Smooth muscle cell (in vitro differentiated cells): ENCODE measurements at regions not wholly inside any gene's neighbourhood (a gene's known extent, or its start where the extent isn't known, plus 50 kb on each side); places are given as distances from the start of the nearest gene placed in this dataset. TPM values are rescaled to one million over a fixed set of nuclear protein-coding genes. Genes with fewer than 3 reads are reported as not detected.

Experiments
- DNase-seq: peaks from one replicate; lab custom pipeline; 2025; ENCODE audit not compliant: unreplicated experiment; lab: John Stamatoyannopoulos, UW
- H2AFZ ChIP-seq: fragments of 200-600 bp; sonication (generic); 2 replicates; pipeline ENCODE4 v1.6.0; 2016; ENCODE audit warnings: antibody characterized with exemption, low read depth, mild to moderate bottlenecking
- H3F3A ChIP-seq: fragments of 200-600 bp; sonication (generic); 2 replicates; pipeline ENCODE4 v1.6.0; 2017; ENCODE audit warnings: antibody characterized with exemption, low read depth
- H3K27ac ChIP-seq: fragments of 200-600 bp; sonication (generic); 2 replicates; pipeline ENCODE4 v1.5.1; 2016; ENCODE audit warnings: low read depth, mild to moderate bottlenecking
- H3K27me3 ChIP-seq: fragments of 200-600 bp; sonication (generic); 2 replicates; pipeline ENCODE4 v1.6.1; 2016; ENCODE audit warnings: low read depth, mild to moderate bottlenecking
- H3K36me3 ChIP-seq: fragments of 200-600 bp; sonication (generic); 2 replicates; pipeline ENCODE4 v1.5.1; 2016; ENCODE audit warnings: low read depth
- H3K4me1 ChIP-seq: fragments of 200-600 bp; sonication (generic); 2 replicates; pipeline ENCODE4 v1.5.1; 2016; ENCODE audit warnings: low read depth
- H3K4me2 ChIP-seq: fragments of 200-600 bp; sonication (generic); 2 replicates; pipeline ENCODE4 v1.6.0; 2016; ENCODE audit warnings: mild to moderate bottlenecking
- H3K4me3 ChIP-seq: fragments of 200-600 bp; sonication (generic); 2 replicates; pipeline ENCODE4 v1.5.1; 2016; ENCODE audit warnings: mild to moderate bottlenecking
- H3K79me2 ChIP-seq: fragments of 200-600 bp; sonication (generic); 2 replicates; pipeline ENCODE4 v1.6.0; 2016; ENCODE audit warnings: low read depth, mild to moderate bottlenecking
- H3K9ac ChIP-seq: fragments of 200-600 bp; sonication (generic); 2 replicates; pipeline ENCODE4 v1.6.0; 2016; ENCODE audit warnings: low read depth
- H3K9me3 ChIP-seq: fragments of 200-600 bp; sonication (generic); replicated peaks from 2 replicates; pipeline ENCODE4 v1.5.1; 2016; ENCODE audit warnings: low read depth
- H4K20me1 ChIP-seq: fragments of 200-600 bp; sonication (generic); 2 replicates; pipeline ENCODE4 v1.6.0; 2016; ENCODE audit warnings: low read depth
- CTCF ChIP-seq: fragments of 200-600 bp; sonication (generic); IDR thresholded peaks from 2 replicates; pipeline ENCODE4 v1.5.1; 2017; ENCODE audit warnings: borderline replicate concordance, mild to moderate bottlenecking, antibody characterized with exemption; ENCODE audit not compliant: insufficient read depth, poor library complexity, severe bottlenecking
- WGBS: methylation state at CpG from one replicate; pipeline ENCODE4 v1.1.7; 2016; ENCODE audit warnings: low lambda C conversion rate; 5-methylcytosine and 5-hydroxymethylcytosine counted together
- small RNA-seq: library from RNA; depleted of rRNA; stranded (forward); fragments of <200 nt; gene quantifications from one replicate; pipeline ENCODE3, GENCODE V24; 2014

DNA sequence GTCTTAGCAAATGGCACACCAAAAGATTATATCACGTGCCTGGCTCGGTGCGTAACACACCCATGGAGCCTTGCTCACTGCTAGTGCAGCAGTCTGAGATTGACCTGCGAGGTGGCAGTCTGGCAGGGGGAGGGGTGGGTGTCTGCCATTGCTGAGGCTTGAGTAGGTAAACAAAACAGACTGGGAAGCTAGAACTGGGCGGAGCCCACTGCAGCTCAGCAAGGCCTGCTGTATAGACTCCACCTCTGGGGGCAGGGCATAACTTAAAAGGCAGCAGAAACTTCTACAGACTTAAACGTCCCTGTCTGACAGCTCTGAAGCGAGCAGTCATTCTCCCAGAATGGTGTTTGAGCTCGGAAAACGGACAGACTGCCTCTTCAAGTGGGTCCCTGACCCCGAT, 55.9 kb upstream of the FSHR start:
- H3K27me3 ChIP-seq: no peaks in the 10 kb centered on the region
- 73% methylated on average over 10 of the region's 10 CpGs for WGBS
- DNase-seq: no peak

GRCh38 chr2:49207204-49207603, 52.9 kb upstream of the FSHR start:
- no peaks in the 10 kb centered on the region for H3K27me3 ChIP-seq
- no peak overlapping the region for H2AFZ ChIP-seq
- H3K79me2 ChIP-seq: no peaks in the 10 kb centered on the region
- no peak for DNase-seq
- TF ChIP-seq CTCF: no peak
- H3K4me1 ChIP-seq: no peaks in the 10 kb centered on the region
- no peak overlapping the region for H3K4me3 ChIP-seq
- no peaks in the 10 kb centered on the region for H3K9me3 ChIP-seq
- no peak overlapping the region for H3K4me2 ChIP-seq
- 22% methylated on average over 3 of the region's 3 CpGs for WGBS
- H3K36me3 ChIP-seq: no peaks in the 10 kb centered on the region
- H3F3A ChIP-seq: no peaks in the 10 kb centered on the region
- no peak overlapping the region for H3K9ac ChIP-seq
- H3K27ac ChIP-seq: no peak overlapping the region
- H4K20me1 ChIP-seq: no peaks in the 10 kb centered on the region

More for the DNA sequence above, 55.9 kb upstream of the FSHR start:
- H3K79me2 ChIP-seq: no peaks in the 10 kb centered on the region
- H4K20me1 ChIP-seq: no peaks in the 10 kb centered on the region
- H3K4me3 ChIP-seq: no peak overlapping the region
- no peak overlapping the region for H2AFZ ChIP-seq
- no peaks in the 10 kb centered on the region for H3F3A ChIP-seq
- H3K4me2 ChIP-seq: no peak overlapping the region
- no peaks in the 10 kb centered on the region for H3K9me3 ChIP-seq
- TF ChIP-seq CTCF: no peak
- H3K4me1 ChIP-seq: no peaks in the 10 kb centered on the region
- no peaks in the 10 kb centered on the region for H3K36me3 ChIP-seq
- no peak overlapping the region for H3K9ac ChIP-seq
- H3K27ac ChIP-seq: no peak overlapping the region

Small RNAs in the stretch of these regions (small RNA-seq; reads per million reads assigned to genes)
- not detected for gene RNU6-439P
